Brain microvascular endothelial cell (primary cell): ENCODE measurements at regions not wholly inside any gene's neighbourhood (a gene's known extent, or its start where the extent isn't known, plus 50 kb on each side); places are given as distances from the start of the nearest gene placed in this dataset.
A peak's percentile ranks its signal among the peaks of the same experiment; 100 is the strongest.

Experiments
- DNase-seq: peaks from one replicate; pipeline ENCODE4 v3.0.0-alpha.2; 2020
- H3K27ac ChIP-seq: fragments of 250-450 bp; sonication (Bioruptor Pico); 2 replicates; pipeline ENCODE4 v1.5.1; 2020; ENCODE audit warnings: mild to moderate bottlenecking, moderate library complexity
- H3K27me3 ChIP-seq: fragments of 250-450 bp; sonication (Bioruptor Pico); replicated peaks from 2 replicates; pipeline ENCODE4 v1.5.1; 2020; ENCODE audit warnings: mild to moderate bottlenecking
- H3K36me3 ChIP-seq: fragments of 250-450 bp; sonication (Bioruptor Pico); replicated peaks from 2 replicates; pipeline ENCODE4 v1.5.1; 2020; ENCODE audit warnings: mild to moderate bottlenecking
- H3K4me3 ChIP-seq: 2 replicates; pipeline ENCODE4 v1.5.1; 2011; ENCODE audit warnings: low read depth, mild to moderate bottlenecking, control low read depth, low read length, moderate library complexity
- in situ Hi-C: cut with HindIII; loops from 2 replicates; pipeline ENCODE4 v1.10.0; 2017; ENCODE audit warnings: low sequenced_read_pairs, low pct_ligation_motif_present
- TF ChIP-seq, protein P1 (sequence below): IDR thresholded peaks from 2 replicates; pipeline ENCODE4 v1.5.1; 2011; ENCODE audit warnings: low read depth, mild to moderate bottlenecking, moderate library complexity, low read length, control low read depth, inconsistent platforms; ENCODE audit errors: missing control alignments

DNA sequence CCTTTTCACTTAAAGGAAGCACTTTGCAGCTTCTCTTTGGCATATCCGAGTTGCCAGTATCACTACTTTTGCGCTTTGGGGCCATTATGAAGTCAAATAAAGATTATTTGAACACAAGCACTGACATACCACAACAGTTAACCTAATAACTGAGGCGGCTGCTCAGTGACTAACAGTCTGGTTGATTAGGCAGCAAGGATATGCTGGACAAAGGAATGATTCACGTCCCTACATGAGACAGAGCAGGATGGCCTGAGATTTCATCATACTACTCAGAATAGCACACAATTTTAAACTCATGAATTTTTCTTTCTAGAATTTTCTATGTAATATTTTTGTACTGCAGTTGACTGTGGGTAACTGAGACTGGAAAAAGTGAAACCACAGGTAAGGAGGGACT is 56.9 kb upstream of the E2F7 start:
- Histone ChIP-seq H3K4me3 (no peak overlapping the region), H3K27me3 (no peaks in the 10 kb centered on the region), H3K27ac (peak overlapping the region; percentile 88), H3K36me3 (no peaks in the 10 kb centered on the region)
- DNase-seq, result peak; percentile 98
- TF ChIP-seq, protein P1, sequence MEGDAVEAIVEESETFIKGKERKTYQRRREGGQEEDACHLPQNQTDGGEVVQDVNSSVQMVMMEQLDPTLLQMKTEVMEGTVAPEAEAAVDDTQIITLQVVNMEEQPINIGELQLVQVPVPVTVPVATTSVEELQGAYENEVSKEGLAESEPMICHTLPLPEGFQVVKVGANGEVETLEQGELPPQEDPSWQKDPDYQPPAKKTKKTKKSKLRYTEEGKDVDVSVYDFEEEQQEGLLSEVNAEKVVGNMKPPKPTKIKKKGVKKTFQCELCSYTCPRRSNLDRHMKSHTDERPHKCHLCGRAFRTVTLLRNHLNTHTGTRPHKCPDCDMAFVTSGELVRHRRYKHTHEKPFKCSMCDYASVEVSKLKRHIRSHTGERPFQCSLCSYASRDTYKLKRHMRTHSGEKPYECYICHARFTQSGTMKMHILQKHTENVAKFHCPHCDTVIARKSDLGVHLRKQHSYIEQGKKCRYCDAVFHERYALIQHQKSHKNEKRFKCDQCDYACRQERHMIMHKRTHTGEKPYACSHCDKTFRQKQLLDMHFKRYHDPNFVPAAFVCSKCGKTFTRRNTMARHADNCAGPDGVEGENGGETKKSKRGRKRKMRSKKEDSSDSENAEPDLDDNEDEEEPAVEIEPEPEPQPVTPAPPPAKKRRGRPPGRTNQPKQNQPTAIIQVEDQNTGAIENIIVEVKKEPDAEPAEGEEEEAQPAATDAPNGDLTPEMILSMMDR, result no peak
- in situ Hi-C loops, result no loop called here

DNA sequence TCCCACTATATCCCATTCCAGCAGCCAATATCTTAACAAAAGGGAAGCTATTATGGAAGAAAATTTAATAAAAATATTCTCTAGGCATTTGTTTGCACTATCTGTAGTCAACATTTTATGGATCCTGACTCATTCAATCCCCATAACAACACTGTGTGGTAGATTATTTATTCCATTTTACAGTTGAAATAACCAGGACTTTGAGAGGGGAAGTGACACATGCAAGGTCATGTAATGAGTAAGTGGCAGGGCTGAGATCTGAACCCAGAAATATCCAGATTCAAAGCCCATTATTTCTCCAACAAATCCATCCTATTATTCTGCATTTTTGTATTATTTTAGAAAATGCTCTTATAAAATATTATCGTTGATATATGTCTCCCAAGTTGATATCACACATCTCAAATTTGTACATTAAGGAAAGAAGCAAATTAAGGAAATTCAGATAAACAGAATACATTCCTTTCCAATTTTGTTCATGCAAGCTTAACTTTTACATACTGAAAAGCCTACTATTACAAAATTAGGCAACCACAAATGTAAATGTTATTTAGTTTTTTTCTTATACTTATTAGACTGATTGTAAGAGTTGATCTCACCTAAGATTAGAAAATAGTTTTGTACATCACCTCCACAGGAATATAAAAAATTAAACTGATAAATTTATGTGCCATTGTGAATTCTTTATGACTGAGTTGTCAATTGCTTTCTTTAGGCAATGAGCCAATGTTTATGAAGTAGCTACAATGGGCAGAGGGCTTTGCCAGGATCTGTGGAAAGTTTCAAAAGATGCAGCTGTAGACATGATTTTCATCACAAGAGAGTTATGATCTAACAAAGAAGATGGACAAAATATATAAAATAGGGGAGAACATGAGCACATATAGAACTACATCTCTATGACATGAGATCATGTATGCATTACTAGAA is 55.1 kb upstream of the E2F7 start:
- in situ Hi-C loops, result no loop called here
- no peak overlapping the region for H3K4me3 ChIP-seq
- no peaks in the 10 kb centered on the region for H3K27me3 ChIP-seq
- no peaks in the 10 kb centered on the region for H3K36me3 ChIP-seq
- DNase-seq, result peak; percentile 69
- TF ChIP-seq, protein P1, result no peak
- H3K27ac ChIP-seq, result peak overlapping the region; percentile 88

DNA sequence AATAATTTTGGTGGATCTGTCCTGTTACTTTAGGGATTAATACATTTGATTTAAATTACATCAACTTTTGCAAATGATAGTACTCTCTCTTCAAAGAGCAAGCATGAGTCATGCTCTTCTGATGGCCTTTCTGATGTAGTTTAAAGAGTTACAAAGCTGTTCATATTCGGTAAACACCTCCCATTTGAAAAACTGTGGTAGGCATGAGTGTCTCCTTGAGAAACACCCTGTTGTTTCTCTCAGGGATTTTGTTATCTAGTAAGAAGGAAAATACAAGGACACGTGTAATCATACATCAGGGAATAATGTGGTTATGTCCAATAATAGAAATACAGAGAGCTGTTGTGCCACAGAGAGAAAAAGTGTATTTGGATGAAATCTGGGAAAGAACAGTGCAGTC is 53.3 kb upstream of the E2F7 start:
- Histone ChIP-seq H3K27me3 (no peaks in the 10 kb centered on the region), H3K27ac (peak overlapping the region; percentile 11), H3K4me3 (no peak overlapping the region), H3K36me3 (no peaks in the 10 kb centered on the region)
- TF ChIP-seq, protein P1, result no peak
- in situ Hi-C loops, result no loop called here
- DNase-seq, result peak; percentile 14

DNA sequence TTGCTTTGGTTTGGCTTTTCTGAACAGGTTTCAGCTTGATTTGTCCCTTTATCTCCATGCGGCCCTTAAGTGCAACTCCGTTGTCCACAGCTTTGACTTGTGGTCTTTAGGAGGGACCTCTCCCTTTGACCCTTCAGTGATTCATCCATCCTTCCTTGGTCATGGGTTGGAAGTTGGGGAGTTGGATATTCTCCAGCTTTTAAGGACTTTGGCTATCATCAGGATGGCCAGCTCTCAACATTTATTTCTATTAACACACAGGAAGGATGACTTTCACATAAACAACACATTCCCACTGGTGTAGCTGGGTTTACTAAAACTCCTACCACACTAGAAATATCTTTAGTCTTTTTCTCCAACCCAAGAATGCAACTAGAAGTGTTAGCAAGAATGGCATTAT is 50.9 kb upstream of the E2F7 start:
- no peak overlapping the region for H3K4me3 ChIP-seq
- H3K27me3 ChIP-seq, result no peaks in the 10 kb centered on the region
- H3K27ac ChIP-seq, result peak overlapping the region; percentile 42
- in situ Hi-C loops, result no loop called here
- DNase-seq, result peak; percentile 31
- TF ChIP-seq, protein P1, result no peak
- H3K36me3 ChIP-seq, result no peaks in the 10 kb centered on the region

DNA sequence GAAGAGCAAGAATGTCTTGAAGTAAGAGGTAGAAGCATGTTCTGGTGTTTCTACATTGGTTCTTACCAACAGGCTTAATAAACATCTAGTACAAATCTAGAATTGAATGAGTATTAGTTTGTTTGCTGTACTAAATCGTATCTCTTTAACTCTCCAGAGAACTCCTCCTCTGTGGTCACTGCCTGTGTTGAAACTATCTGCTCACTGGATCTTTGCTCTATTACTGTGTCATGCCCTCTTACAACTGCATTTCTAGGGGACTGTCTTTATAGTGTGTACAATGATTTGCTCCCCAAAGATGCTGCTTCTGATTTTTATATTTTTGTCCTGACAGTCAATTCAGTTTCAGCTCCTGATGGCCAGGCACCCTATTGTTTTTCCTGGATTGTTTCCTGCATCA is 50.1 kb upstream of the E2F7 start:
- in situ Hi-C loops, result no loop called here
- no peak overlapping the region for H3K27ac ChIP-seq

More for the DNA sequence above, 50.1 kb upstream of the E2F7 start:
- TF ChIP-seq, protein P1, result no peak
- no peak overlapping the region for H3K4me3 ChIP-seq
- H3K27me3 ChIP-seq, result no peaks in the 10 kb centered on the region
- H3K36me3 ChIP-seq, result no peaks in the 10 kb centered on the region
- no peak for DNase-seq
